LNCAP (cell line): ENCODE measurements at regions not wholly inside any gene's neighbourhood (a gene's known extent, or its start where the extent isn't known, plus 50 kb on each side); places are given as distances from the start of the nearest gene placed in this dataset.

Experiments used
- TF ChIP-seq, protein P1 (sequence below): fragments of 450-650 bp; IDR thresholded peaks from 2 replicates; pipeline ENCODE4 v1.5.1; 2017; ENCODE audit warnings: mild to moderate bottlenecking

DNA sequence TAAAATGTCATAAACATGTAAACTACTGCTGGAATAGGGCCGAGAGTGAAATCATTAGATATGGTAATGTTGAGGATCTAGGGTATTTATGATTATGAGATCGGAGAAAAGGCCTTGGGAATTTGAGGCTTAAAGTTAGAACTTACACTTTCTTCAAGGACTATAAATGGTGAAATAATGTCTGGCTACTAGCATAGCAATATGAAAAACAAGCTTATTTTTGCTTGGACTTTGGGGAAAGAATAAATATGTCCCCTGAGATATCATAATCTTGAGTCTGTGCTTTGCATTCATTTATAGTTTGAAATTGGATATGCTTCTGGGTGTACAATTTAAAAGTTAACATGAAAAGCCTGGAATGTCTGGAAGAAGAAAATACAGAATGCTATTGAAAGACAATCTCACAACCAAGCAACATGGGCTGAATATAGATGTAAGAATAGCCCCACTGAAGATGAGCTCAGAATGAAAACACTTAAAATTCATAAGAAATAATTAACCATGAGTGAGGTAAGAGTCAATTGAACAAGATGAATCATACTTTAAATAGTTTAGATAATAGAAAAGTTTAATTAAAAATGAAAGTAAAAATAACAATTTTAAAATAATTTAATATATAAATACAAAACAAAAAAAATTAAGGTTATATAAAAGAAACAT, 1555.4 kb upstream of the MIR17HG start:
- TF ChIP-seq, protein P1, sequence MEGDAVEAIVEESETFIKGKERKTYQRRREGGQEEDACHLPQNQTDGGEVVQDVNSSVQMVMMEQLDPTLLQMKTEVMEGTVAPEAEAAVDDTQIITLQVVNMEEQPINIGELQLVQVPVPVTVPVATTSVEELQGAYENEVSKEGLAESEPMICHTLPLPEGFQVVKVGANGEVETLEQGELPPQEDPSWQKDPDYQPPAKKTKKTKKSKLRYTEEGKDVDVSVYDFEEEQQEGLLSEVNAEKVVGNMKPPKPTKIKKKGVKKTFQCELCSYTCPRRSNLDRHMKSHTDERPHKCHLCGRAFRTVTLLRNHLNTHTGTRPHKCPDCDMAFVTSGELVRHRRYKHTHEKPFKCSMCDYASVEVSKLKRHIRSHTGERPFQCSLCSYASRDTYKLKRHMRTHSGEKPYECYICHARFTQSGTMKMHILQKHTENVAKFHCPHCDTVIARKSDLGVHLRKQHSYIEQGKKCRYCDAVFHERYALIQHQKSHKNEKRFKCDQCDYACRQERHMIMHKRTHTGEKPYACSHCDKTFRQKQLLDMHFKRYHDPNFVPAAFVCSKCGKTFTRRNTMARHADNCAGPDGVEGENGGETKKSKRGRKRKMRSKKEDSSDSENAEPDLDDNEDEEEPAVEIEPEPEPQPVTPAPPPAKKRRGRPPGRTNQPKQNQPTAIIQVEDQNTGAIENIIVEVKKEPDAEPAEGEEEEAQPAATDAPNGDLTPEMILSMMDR = no peak

DNA sequence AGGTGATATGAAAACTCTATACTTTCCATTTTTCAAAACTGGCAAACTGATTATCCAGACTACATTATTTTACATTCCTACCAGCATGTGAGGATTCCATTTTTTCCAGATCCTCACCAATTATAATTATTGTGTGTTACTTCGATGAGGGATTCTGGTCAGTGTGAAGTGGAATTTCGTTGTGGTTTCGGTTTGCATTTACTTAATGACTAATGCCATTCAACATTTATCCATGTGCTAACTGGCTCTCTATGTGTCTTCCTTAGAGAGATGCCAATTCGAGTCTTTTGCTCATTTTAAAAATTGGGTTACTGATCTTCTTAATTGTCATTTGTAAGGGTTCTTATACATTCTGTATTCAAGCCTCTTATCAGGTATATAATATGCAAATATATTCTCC, 1551.3 kb upstream of the MIR17HG start:
- TF ChIP-seq, protein P1 = no peak

DNA sequence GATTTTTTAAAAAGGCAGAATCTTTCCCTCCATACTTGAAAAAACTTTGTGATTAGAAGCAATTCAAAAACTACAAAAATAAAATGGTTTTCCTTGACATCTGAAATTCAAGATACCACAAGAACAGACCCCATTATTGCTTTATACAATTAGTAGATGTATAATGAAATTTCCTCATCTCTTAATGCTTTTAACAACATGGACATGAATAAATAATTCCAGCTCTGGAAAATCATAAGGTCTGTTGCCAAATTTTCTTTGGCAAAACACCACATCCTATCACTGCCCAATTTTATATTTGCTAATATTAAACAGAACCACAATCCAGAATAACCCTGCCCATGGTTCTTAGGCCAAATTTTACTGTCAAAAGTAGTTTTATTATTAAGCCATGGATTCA, 1543.6 kb upstream of the MIR17HG start:
- TF ChIP-seq, protein P1 = no peak

DNA sequence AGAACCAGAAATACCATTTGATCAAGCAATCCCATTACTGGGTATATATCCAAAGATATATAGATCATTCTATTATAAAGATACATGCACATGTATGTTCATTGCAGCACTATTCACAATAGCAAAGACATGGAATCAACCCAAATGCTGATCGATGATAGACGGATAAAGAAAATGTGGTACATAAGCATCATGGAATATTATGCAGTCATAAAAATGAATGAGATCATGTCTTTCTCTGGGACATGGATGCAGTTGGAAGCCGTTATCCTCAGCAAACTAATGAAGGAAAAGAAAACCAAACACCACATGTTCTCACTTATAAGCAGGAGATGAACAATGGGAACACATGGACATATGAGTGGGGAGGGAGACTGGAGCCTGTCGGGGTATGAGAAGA, 1540.9 kb upstream of the MIR17HG start:
- TF ChIP-seq, protein P1 = no peak

DNA sequence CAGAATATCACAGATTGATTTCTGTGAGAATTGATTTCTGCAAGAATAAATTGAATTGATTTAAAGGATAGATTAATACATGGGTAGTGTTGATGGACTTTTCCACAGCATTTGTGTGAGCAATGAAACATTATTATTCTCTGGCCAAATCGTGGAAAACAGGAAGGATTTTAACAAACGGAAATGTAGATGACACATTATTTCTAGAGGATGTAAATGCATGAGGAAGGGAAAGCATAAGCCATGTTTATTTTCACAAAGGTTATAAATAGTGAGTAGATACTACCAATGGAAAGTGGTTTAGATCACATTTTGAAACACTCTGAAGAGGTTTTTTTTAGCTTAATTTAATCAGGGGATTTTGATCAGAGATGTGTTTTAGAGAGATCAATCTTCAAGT, 1534.6 kb upstream of the MIR17HG start:
- TF ChIP-seq, protein P1 = no peak

DNA sequence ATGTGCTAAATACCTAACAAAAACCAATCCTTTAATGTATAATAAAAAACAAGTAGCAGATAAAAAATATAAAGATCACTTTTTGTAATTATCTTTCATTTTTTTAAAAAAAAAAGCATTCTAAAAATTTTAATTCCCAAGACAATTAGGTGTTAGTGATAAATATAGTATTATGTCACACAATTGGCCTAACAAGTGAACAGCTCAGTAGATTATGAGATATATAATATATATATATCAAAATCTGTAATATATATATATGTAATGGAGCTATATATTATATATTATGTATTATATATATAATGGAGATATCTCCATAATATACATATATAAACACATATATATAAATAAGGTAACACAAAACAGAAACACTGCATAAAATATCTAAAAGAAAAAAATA, 1531.1 kb upstream of the MIR17HG start:
- TF ChIP-seq, protein P1 = no peak

DNA sequence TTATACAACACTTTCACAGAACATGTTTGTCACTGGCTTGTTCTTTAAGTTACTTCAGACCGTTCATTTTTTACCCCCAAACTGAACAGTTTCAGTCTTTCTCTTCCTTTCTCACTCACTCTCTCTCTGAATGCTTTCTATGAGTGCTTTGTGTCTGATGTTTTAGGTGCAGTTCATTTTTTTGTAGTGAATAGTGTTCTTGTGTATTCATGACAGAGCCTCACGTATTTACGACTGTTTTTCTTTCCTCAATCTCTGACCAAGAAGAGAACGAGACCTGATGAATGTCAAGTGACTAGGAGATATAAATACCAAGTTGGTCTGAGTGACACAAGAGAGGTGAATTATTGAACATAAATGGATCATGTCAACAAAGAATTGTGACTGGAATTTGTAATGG, 1525.0 kb upstream of the MIR17HG start:
- TF ChIP-seq, protein P1 = no peak

DNA sequence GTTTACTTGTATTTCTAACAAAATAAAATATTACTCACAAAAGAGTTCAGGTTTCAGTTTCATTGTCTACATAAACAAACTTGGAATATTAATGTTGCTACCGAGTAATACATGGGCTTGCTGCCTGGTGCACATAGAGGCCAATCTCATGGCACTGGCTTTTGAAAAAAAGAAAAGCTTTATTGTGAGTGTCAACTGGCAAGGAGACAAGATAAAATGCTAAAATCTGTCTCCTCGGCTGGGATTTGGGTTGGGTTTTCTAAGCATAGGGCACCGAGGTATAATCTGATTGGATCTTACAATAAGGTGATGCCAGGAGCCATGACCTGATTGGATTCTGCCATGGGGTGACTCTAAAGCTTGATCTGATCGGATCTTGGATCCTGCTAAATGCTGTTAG, 1519.9 kb upstream of the MIR17HG start:
- TF ChIP-seq, protein P1 = no peak
